ENCODE measurements at regions not wholly inside any gene's neighbourhood (a gene's known extent, or its start where the extent isn't known, plus 50 kb on each side); places are given as distances from the start of the nearest gene placed in this dataset.

GRCh38 chr16:49936791-49937190, 80.9 kb upstream of the ZNF423 start:
- no peak for DNase-seq (ENCODE audit: low read depth)
- H3K4me3 ChIP-seq (ENCODE audit: low read length), result no peak overlapping the region
- no peak for TF ChIP-seq CTCF (conservative IDR thresholded peaks at IDR 0.05; ENCODE audit: low read depth, low read length)

DNA sequence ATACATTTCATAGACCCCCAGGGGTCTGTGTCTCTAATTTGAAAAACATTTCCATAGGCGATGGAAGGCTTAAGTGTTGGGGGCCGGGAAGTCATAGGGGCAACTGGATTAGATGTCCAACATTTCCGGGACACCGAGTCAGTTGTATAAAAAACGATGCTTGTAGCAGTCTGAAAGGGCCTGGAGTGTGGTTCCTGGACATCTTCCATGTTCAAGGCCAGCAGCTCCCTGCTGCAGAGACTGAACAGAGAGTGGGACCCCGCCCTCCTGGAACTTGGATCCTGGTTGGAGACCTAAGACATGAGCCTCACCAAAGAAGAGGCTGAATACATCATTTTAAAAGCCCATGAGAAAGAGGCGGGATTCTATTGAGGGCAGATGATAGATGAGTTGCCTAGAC, 82.0 kb upstream of the ZNF423 start:
- no peak for DNase-seq (ENCODE audit: low read depth)
- TF ChIP-seq CTCF (conservative IDR thresholded peaks at IDR 0.05; ENCODE audit: low read depth, low read length), result no peak
- no peak overlapping the region for H3K4me3 ChIP-seq (ENCODE audit: low read length)

- no peak for TF ChIP-seq CTCF (conservative IDR thresholded peaks at IDR 0.05; ENCODE audit: low read depth, low read length)
- H3K4me3 ChIP-seq (ENCODE audit: low read length), result no peak overlapping the region
- DNase-seq (ENCODE audit: low read depth), result no peak
Observed at GRCh38 chr16:49939495-49939894, 83.6 kb upstream of the ZNF423 start.

DNA sequence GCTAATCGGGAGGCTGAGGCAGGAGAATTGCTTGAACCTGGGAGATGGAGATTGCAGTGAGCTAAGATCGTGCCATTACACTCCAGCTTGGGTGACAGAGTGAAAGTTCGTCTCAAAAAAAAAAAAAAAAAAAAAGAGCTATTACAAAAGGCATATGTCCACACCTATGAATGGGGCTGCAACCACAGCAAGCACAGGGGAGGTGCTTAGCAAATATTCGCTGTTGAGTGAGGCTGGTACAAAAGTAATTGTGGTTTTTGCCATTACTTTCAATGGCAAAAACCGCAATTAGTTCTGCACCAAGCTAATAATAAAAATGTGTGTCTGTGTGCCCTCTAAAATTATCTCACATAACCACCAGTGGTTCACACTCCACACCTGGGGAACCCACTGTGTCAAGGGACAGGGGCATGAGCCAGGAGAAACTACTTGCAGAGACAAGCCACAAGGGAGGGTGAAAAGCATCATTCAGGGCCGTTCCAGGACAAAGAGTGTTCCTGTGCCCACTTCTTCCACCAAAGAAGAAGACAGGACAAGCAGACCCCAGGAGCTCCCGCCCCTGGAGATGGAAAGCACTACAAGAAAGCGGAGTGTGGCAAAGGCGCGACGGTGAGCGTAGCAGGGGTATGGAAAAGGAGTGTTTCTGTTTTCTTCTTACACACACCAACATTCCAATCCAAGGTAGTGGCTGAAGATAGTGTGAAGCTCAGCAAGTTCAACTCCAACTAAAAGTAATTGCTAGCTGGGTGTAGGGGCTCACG, 84.4 kb upstream of the CNEP1R1 start:
- TF ChIP-seq CTCF (conservative IDR thresholded peaks at IDR 0.05; ENCODE audit: low read depth, low read length), result no peak
- DNase-seq (ENCODE audit: low read depth), result no peak
- H3K4me3 ChIP-seq (ENCODE audit: low read length), result no peak overlapping the region

DNA sequence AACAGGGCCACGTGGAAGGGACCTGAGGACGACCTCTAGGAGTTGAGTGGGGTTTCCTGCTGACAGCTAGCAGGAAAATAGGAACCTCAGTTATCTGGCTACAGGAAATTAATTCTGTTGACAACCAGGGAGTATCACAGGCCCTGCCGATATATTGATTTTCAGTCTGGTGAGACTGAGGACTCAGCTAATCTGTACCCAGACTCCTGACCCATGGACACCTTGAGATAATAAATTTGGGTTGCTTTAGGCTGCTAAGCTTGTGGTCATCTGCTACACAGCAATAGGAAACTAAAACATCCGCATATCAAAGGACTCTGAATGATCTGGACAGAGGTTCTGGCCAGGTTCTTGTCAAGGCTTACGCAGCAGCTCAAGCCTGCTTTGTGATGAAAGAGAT, 80.8 kb upstream of the CNEP1R1 start:
- no peak overlapping the region for H3K4me3 ChIP-seq (ENCODE audit: low read length)
- TF ChIP-seq CTCF (conservative IDR thresholded peaks at IDR 0.05; ENCODE audit: low read depth, low read length), result no peak
- DNase-seq (ENCODE audit: low read depth), result no peak

GRCh38 chr16:49947907-49948678, 76.9 kb upstream of the CNEP1R1 start:
- no peak for TF ChIP-seq CTCF (conservative IDR thresholded peaks at IDR 0.05; ENCODE audit: low read depth, low read length)
- H3K4me3 ChIP-seq (ENCODE audit: low read length), result no peak overlapping the region
- no peak for DNase-seq (ENCODE audit: low read depth)

Measured in retinal pigment epithelial cell (primary cell).